ENCODE measurements at regions not wholly inside any gene's neighbourhood (a gene's known extent, or its start where the extent isn't known, plus 50 kb on each side); places are given as distances from the start of the nearest gene placed in this dataset.
"Not testable (repeated sequence)": the region's sequence is repeated elsewhere in the genome, so short reads cannot be mapped to it uniquely, and the experiment has no call there.

- ATAC-seq = no peak
- no peak for TF ChIP-seq GLIS3 (CRISPR knock-in tag; IDR thresholded peaks at IDR 0.05)
- no peak for TF ChIP-seq RARB (CRISPR knock-in tag; IDR thresholded peaks at IDR 0.05)
Measured at GRCh38 chr14:21771671-21772070, 98.1 kb upstream of the OR4E1 start.

- TF ChIP-seq ZNF70 (CRISPR knock-in tag; IDR thresholded peaks at IDR 0.05) (no peak), BACH2 (CRISPR knock-in tag; IDR thresholded peaks at IDR 0.05; ENCODE audit: borderline replicate concordance) (no peak)
- ATAC-seq = no peak
Measured at GRCh38 chr14:21768875-21769257, 95.2 kb upstream of the OR4E1 start.

GRCh38 chr14:21768116-21768874 lies 94.7 kb upstream of the OR4E1 start:
- no peak for TF ChIP-seq CSDC2 (CRISPR knock-in tag; IDR thresholded peaks at IDR 0.05)
- TF ChIP-seq ZNF565 (CRISPR knock-in tag; conservative IDR thresholded peaks at IDR 0.05; ENCODE audit: low read depth) = no peak
- peak; percentile 69 for ATAC-seq

GRCh38 chr14:21760360-21760759 lies 86.7 kb upstream of the OR4E1 start:
- ATAC-seq = not testable (repeated sequence)

DNA sequence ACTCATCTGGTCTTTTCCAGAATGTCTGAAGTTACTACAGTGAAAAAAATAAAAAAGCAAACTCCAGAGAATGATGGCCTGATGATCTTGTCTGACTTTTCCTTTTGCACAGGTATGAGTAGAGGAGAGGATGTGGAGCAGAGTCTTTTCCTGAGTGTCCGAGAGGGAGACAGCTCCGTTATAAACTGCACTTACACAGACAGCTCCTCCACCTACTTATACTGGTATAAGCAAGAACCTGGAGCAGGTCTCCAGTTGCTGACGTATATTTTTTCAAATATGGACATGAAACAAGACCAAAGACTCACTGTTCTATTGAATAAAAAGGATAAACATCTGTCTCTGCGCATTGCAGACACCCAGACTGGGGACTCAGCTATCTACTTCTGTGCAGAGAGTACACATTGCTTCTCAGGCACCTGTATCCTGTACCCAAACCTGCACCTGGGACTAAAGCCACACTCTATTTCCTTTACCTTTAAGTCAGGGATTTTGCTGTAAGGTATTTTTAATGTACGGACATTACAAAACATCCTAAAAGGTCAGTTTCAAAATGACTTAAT lies 75.8 kb upstream of the OR4E1 start:
- ATAC-seq = no peak
- TF ChIP-seq PATZ1 (CRISPR knock-in tag; IDR thresholded peaks at IDR 0.05; ENCODE audit: borderline replicate concordance) (no peak), CREB5 (CRISPR knock-in tag; IDR thresholded peaks at IDR 0.05; ENCODE audit: low read depth) (no peak), ZNF565 (CRISPR knock-in tag; conservative IDR thresholded peaks at IDR 0.05; ENCODE audit: low read depth) (no peak), RARB (CRISPR knock-in tag; IDR thresholded peaks at IDR 0.05) (no peak), TSHZ2 (CRISPR knock-in tag; IDR thresholded peaks at IDR 0.05) (no peak), ZNF8 (CRISPR knock-in tag; IDR thresholded peaks at IDR 0.05) (no peak), ZFP30 (CRISPR knock-in tag; IDR thresholded peaks at IDR 0.05) (no peak), ARNTL (CRISPR knock-in tag; IDR thresholded peaks at IDR 0.05; ENCODE audit: borderline replicate concordance, low read depth) (no peak), ISL1 (CRISPR knock-in tag; IDR thresholded peaks at IDR 0.05) (no peak), SNAI2 (CRISPR knock-in tag; IDR thresholded peaks at IDR 0.05) (no peak), ESRRG (CRISPR knock-in tag; IDR thresholded peaks at IDR 0.05) (no peak)
- TF ChIP-seq, protein P1, sequence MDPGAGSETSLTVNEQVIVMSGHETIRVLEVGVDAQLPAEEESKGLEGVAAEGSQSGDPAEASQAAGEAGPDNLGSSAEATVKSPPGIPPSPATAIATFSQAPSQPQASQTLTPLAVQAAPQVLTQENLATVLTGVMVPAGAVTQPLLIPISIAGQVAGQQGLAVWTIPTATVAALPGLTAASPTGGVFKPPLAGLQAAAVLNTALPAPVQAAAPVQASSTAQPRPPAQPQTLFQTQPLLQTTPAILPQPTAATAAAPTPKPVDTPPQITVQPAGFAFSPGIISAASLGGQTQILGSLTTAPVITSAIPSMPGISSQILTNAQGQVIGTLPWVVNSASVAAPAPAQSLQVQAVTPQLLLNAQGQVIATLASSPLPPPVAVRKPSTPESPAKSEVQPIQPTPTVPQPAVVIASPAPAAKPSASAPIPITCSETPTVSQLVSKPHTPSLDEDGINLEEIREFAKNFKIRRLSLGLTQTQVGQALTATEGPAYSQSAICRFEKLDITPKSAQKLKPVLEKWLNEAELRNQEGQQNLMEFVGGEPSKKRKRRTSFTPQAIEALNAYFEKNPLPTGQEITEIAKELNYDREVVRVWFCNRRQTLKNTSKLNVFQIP (CRISPR knock-in tag; IDR thresholded peaks at IDR 0.05; ENCODE audit: borderline replicate concordance, low read depth) = no peak

DNA sequence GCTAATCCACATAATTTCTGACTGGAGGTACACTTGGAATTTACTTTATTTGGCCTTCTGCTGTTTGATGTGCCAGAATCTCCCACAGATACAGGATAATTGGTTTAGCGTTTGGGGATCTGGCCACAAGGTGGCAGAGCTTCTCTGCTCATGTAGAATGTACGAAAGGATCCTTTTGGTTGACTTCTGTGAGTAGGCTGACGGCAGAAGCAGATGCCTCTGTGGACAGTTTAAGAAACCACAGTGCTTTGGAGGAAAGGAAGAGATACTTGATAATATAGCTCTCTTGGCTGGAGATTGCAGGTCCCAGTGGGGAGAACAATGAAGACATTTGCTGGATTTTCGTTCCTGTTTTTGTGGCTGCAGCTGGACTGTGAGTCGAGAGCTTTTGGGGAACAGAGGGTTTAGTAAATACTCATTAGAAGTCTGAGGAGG lies 75.3 kb upstream of the OR4E1 start:
- peak; percentile 92 for ATAC-seq
- TF ChIP-seq ZFP30 (CRISPR knock-in tag; IDR thresholded peaks at IDR 0.05) (no peak), PATZ1 (CRISPR knock-in tag; IDR thresholded peaks at IDR 0.05; ENCODE audit: borderline replicate concordance) (no peak), ZNF8 (CRISPR knock-in tag; IDR thresholded peaks at IDR 0.05) (no peak), TOX (CRISPR knock-in tag; IDR thresholded peaks at IDR 0.05; ENCODE audit: borderline replicate concordance) (no peak)
- TF ChIP-seq, protein P1 (CRISPR knock-in tag; IDR thresholded peaks at IDR 0.05; ENCODE audit: borderline replicate concordance, low read depth) = no peak
